ENCODE measurements at regions not wholly inside any gene's neighbourhood (a gene's known extent, or its start where the extent isn't known, plus 50 kb on each side); places are given as distances from the start of the nearest gene placed in this dataset.
A peak's percentile ranks its signal among the peaks of the same experiment; 100 is the strongest.

GRCh38 chr7:131250331-131250730, 77.3 kb upstream of the MKLN1 start:
- H3K4me1 ChIP-seq: peaks cover 17 to 40% of the 10 kb centered on the region in 2 donors
- peaks cover 0 to 2% (median 0%) of the 10 kb centered on the region in 3 donors for H3K9me3 ChIP-seq
- TF ChIP-seq CTCF (IDR thresholded peaks at IDR 0.05 in 4 of 5, conservative IDR thresholded peaks at IDR 0.05 in 1 of 5): no peak
- no peak for TF ChIP-seq POLR2A (IDR thresholded peaks at IDR 0.05)
- no peak for DNase-seq
- no peak for ATAC-seq
- intact Hi-C loops (cut with DNase I; ENCODE audit: low total_unique reads) (no loop called here), in situ Hi-C loops (cut with MboI; ENCODE audit: low sequenced_read_pairs in 4 of 4) (no loop called here)
- peak overlapping the region in 1 of 4 donors; percentile 87 for H3K27ac ChIP-seq
- H3K27me3 ChIP-seq: no peaks in the 10 kb centered on the region
- H3K36me3 ChIP-seq: no peaks in the 10 kb centered on the region
- H3K4me3 ChIP-seq: no peak overlapping the region

GRCh38 chr7:131251371-131251770, 76.3 kb upstream of the MKLN1 start:
- no peak for TF ChIP-seq POLR2A (IDR thresholded peaks at IDR 0.05)
- TF ChIP-seq CTCF (IDR thresholded peaks at IDR 0.05 in 4 of 5, conservative IDR thresholded peaks at IDR 0.05 in 1 of 5): no peak
- DNase-seq: no peak
- H3K9me3 ChIP-seq: peaks cover 0 to 2% (median 0%) of the 10 kb centered on the region in 3 donors
- no peaks in the 10 kb centered on the region for H3K36me3 ChIP-seq
- H3K4me3 ChIP-seq: no peak overlapping the region
- intact Hi-C loops (cut with DNase I; ENCODE audit: low total_unique reads): no loop called here
- in situ Hi-C loops (cut with MboI; ENCODE audit: low sequenced_read_pairs in 4 of 4): no loop called here
- H3K27ac ChIP-seq: no peak overlapping the region
- no peaks in the 10 kb centered on the region for H3K27me3 ChIP-seq
- ATAC-seq: no peak
- peaks cover 17 to 40% of the 10 kb centered on the region in 2 donors for H3K4me1 ChIP-seq

- peaks cover 0 to 2% (median 0%) of the 10 kb centered on the region in 3 donors for H3K9me3 ChIP-seq
- intact Hi-C loops (cut with DNase I; ENCODE audit: low total_unique reads): no loop called here
- H3K36me3 ChIP-seq: no peaks in the 10 kb centered on the region
- no peak for DNase-seq
- peaks cover 17 to 40% of the 10 kb centered on the region in 2 donors for H3K4me1 ChIP-seq
- in situ Hi-C loops (cut with MboI; ENCODE audit: low sequenced_read_pairs in 4 of 4): no loop called here
- peak overlapping the region in 1 of 4 donors; percentile 89 for H3K27ac ChIP-seq
- ATAC-seq: no peak
- no peak overlapping the region for H3K4me3 ChIP-seq
- TF ChIP-seq POLR2A (IDR thresholded peaks at IDR 0.05): no peak
- no peak for TF ChIP-seq CTCF (IDR thresholded peaks at IDR 0.05 in 4 of 5, conservative IDR thresholded peaks at IDR 0.05 in 1 of 5)
- H3K27me3 ChIP-seq: no peaks in the 10 kb centered on the region
These were observed 74.7 kb upstream of the MKLN1 start for GRCh38 chr7:131252976-131253375.

GRCh38 chr7:131254211-131254610, 73.5 kb upstream of the MKLN1 start:
- Histone ChIP-seq H3K27me3 (no peaks in the 10 kb centered on the region), H3K4me3 (no peak overlapping the region), H3K36me3 (no peaks in the 10 kb centered on the region), H3K4me1 (peaks cover 11 to 30% of the 10 kb centered on the region in 2 donors), H3K27ac (peak overlapping the region in 1 of 4 donors; percentile 89), H3K9me3 (peaks cover 0 to 2% (median 0%) of the 10 kb centered on the region in 3 donors)
- ATAC-seq (no peak), DNase-seq (no peak)
- intact Hi-C loops (cut with DNase I; ENCODE audit: low total_unique reads): no loop called here
- in situ Hi-C loops (cut with MboI; ENCODE audit: low sequenced_read_pairs in 4 of 4): no loop called here
- TF ChIP-seq POLR2A (IDR thresholded peaks at IDR 0.05) (no peak), CTCF (IDR thresholded peaks at IDR 0.05 in 4 of 5, conservative IDR thresholded peaks at IDR 0.05 in 1 of 5) (no peak)

GRCh38 chr7:131255242-131255641, 72.4 kb upstream of the MKLN1 start:
- intact Hi-C loops (cut with DNase I; ENCODE audit: low total_unique reads): no loop called here
- in situ Hi-C loops (cut with MboI; ENCODE audit: low sequenced_read_pairs in 4 of 4): no loop called here
- Histone ChIP-seq H3K27ac (no peak overlapping the region), H3K4me3 (no peak overlapping the region), H3K9me3 (peaks cover 0 to 2% (median 0%) of the 10 kb centered on the region in 3 donors), H3K36me3 (no peaks in the 10 kb centered on the region), H3K4me1 (peaks cover under 1 to 22% of the 10 kb centered on the region in 2 donors), H3K27me3 (no peaks in the 10 kb centered on the region)
- DNase-seq (no peak), ATAC-seq (no peak)
- no peak for TF ChIP-seq POLR2A (IDR thresholded peaks at IDR 0.05)
- TF ChIP-seq CTCF (IDR thresholded peaks at IDR 0.05 in 4 of 5, conservative IDR thresholded peaks at IDR 0.05 in 1 of 5): no peak

All from gastrocnemius medialis (tissue), 4 donors.